GM12891 (cell line): ENCODE measurements at regions not wholly inside any gene's neighbourhood (a gene's known extent, or its start where the extent isn't known, plus 50 kb on each side); places are given as distances from the start of the nearest gene placed in this dataset.

Experiments
- POLR2A ChIP-seq: IDR thresholded peaks from 2 replicates; pipeline ENCODE4 v1.6.1; 2011; ENCODE audit warnings: low read depth, low read length, control low read depth
- POLR2AphosphoS5 ChIP-seq: IDR thresholded peaks from 2 replicates; pipeline ENCODE4 v1.6.1; 2011; ENCODE audit warnings: low read depth, low read length, control low read depth
- TAF1 ChIP-seq: IDR thresholded peaks from 2 replicates; pipeline ENCODE4 v1.6.1; 2011; ENCODE audit warnings: low read depth, low read length, control low read depth

GRCh38 chr3:68436619-68437401, 495.5 kb downstream of the TAFA4 start:
- no peak for TF ChIP-seq POLR2AphosphoS5
- no peak for TF ChIP-seq POLR2A
- no peak for TF ChIP-seq TAF1
